ENCODE measurements at regions not wholly inside any gene's neighbourhood (a gene's known extent, or its start where the extent isn't known, plus 50 kb on each side); places are given as distances from the start of the nearest gene placed in this dataset.
"Not testable (repeated sequence)": the region's sequence is repeated elsewhere in the genome, so short reads cannot be mapped to it uniquely, and the experiment has no call there.

DNA sequence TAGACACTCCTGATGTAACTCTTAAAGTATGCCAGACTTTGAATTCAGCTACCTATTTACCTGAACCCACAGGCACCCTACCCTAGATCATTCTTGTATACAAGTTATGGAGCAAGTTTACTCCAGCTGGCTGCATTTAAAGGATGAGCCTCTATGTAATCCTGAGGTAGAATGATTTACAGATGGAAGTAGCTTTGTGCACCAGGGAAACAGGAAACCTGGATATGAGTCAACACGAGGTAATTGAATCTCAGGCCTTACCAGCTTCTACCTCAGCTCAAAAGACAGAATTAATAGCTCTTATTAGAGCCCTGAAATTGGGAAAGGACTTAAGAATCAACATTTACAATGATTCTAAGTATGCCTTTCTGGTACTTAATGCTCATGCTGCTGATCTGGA lies 119.8 kb downstream of the AGTR2 start:
- Histone ChIP-seq H3K27ac (ENCODE audit: low read length) (no peak overlapping the region), H3K4me3 (ENCODE audit: low read depth in 1 of 2, low read length in 2 of 2) (no peak overlapping the region), H3K36me3 (ENCODE audit: control insufficient read depth in 1 of 2, insufficient read depth in 2 of 2, low read length in 2 of 2) (no peaks in the 10 kb centered on the region), H3K27me3 (ENCODE audit: low read depth, low read length) (no peaks in the 10 kb centered on the region), H3K4me1 (ENCODE audit: control insufficient read depth in 1 of 2, insufficient read depth in 2 of 2, low read length in 2 of 2) (no peaks in the 10 kb centered on the region), H3K9me3 (ENCODE audit: control insufficient read depth in 1 of 2, low read length in 2 of 2) (no peaks in the 10 kb centered on the region)

DNA sequence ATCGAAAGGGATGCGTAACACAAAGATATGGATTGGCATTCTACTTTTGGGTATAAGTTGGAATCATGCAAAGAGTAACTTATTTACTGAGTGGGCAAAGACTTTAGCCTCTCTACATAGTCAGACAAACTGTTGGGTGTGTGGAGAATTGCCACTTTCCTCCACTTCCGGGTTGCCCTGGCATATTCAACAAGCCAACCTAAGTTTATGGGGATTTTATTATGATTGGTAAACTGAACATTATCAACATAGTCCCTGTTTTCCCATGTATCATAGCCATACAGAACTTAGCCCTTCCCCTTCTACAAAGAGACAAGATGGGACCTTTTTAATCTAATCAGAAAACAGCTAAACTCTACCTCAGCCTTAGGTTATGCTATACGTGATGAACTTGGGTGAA lies 121.6 kb downstream of the AGTR2 start:
- no peak overlapping the region for H3K27ac ChIP-seq (ENCODE audit: low read length)
- no peaks in the 10 kb centered on the region for H3K27me3 ChIP-seq (ENCODE audit: low read depth, low read length)
- no peaks in the 10 kb centered on the region for H3K36me3 ChIP-seq (ENCODE audit: control insufficient read depth in 1 of 2, insufficient read depth in 2 of 2, low read length in 2 of 2)
- no peaks in the 10 kb centered on the region for H3K9me3 ChIP-seq (ENCODE audit: control insufficient read depth in 1 of 2, low read length in 2 of 2)
- no peak overlapping the region for H3K4me3 ChIP-seq (ENCODE audit: low read depth in 1 of 2, low read length in 2 of 2)
- no peaks in the 10 kb centered on the region for H3K4me1 ChIP-seq (ENCODE audit: control insufficient read depth in 1 of 2, insufficient read depth in 2 of 2, low read length in 2 of 2)

DNA sequence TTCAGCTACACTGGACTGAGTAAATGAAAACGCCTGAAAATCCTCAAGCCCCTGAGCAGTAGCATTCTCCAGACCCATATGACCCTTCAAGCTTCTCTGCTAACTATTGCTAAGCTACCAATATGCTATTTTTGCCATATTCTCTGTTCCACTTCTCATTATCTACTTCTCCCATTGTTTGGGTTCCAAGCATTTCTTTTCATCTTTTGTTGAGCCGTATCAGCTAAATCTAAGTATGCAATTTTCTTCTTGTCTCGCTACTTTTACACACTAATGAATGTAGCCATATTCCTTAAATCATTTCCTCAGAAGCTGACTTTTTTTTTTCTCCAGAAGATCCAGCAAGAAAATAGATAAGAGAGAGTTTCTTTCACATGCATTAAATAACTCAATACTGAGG lies 128.4 kb downstream of the AGTR2 start:
- Histone ChIP-seq H3K4me1 (ENCODE audit: control insufficient read depth in 1 of 2, insufficient read depth in 2 of 2, low read length in 2 of 2) (no peaks in the 10 kb centered on the region), H3K9me3 (ENCODE audit: control insufficient read depth in 1 of 2, low read length in 2 of 2) (no peaks in the 10 kb centered on the region), H3K27ac (ENCODE audit: low read length) (no peak overlapping the region), H3K4me3 (ENCODE audit: low read depth in 1 of 2, low read length in 2 of 2) (no peak overlapping the region), H3K27me3 (ENCODE audit: low read depth, low read length) (no peaks in the 10 kb centered on the region), H3K36me3 (ENCODE audit: control insufficient read depth in 1 of 2, insufficient read depth in 2 of 2, low read length in 2 of 2) (no peaks in the 10 kb centered on the region)

DNA sequence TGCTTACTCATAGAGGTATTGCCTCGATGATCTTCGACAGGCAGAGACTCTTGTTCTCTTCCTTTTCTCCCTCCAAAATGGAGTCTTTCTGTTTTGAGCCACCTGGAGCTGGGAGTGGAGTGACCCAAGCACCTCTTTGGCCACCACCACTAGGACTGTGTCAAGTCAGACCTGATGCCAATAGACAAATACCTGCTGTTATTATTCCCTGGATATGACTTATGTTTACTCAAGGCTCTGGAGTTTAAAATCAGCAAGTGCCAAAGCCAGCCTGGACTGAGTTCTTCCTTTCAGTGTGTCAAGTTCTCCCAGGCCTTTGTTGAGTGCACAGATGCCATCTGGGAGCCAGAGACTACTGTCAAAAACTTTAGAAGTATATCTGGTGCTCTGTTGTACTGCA lies 130.2 kb upstream of the SLC6A14 start:
- no peaks in the 10 kb centered on the region for H3K4me1 ChIP-seq (ENCODE audit: control insufficient read depth in 1 of 2, insufficient read depth in 2 of 2, low read length in 2 of 2)
- H3K36me3 ChIP-seq (ENCODE audit: control insufficient read depth in 1 of 2, insufficient read depth in 2 of 2, low read length in 2 of 2) = no peaks in the 10 kb centered on the region
- no peaks in the 10 kb centered on the region for H3K9me3 ChIP-seq (ENCODE audit: control insufficient read depth in 1 of 2, low read length in 2 of 2)
- H3K27ac ChIP-seq (ENCODE audit: low read length) = no peak overlapping the region
- H3K4me3 ChIP-seq (ENCODE audit: low read depth in 1 of 2, low read length in 2 of 2) = no peak overlapping the region
- no peaks in the 10 kb centered on the region for H3K27me3 ChIP-seq (ENCODE audit: low read depth, low read length)

DNA sequence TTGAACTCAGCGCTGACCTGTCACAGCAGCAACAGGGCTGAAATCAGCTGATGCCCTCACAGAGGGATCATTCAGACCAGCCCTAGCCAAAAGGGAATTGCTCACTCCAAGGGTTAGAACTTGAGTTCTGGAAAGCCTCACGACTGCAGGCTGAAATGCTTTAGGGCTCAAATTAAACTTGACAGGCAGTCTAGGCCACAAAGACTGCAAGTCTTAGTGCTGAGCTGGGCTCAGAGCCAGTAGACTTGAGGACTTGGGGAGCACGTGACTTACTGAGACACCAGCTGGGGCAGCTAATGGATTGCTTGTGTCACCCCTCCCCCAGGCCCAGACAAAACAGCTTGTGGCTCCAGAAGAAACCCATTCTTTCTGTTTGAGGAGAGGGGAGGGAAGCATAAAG lies 119.0 kb upstream of the SLC6A14 start:
- H3K9me3 ChIP-seq (ENCODE audit: control insufficient read depth in 1 of 2, low read length in 2 of 2) = no peaks in the 10 kb centered on the region
- peaks cover 0 to 7% of the 10 kb centered on the region in 2 donors for H3K4me1 ChIP-seq (ENCODE audit: control insufficient read depth in 1 of 2, insufficient read depth in 2 of 2, low read length in 2 of 2)
- no peaks in the 10 kb centered on the region for H3K36me3 ChIP-seq (ENCODE audit: control insufficient read depth in 1 of 2, insufficient read depth in 2 of 2, low read length in 2 of 2)
- no peaks in the 10 kb centered on the region for H3K27me3 ChIP-seq (ENCODE audit: low read depth, low read length)
- no peak overlapping the region for H3K4me3 ChIP-seq (ENCODE audit: low read depth in 1 of 2, low read length in 2 of 2)
- H3K27ac ChIP-seq (ENCODE audit: low read length) = no peak overlapping the region

DNA sequence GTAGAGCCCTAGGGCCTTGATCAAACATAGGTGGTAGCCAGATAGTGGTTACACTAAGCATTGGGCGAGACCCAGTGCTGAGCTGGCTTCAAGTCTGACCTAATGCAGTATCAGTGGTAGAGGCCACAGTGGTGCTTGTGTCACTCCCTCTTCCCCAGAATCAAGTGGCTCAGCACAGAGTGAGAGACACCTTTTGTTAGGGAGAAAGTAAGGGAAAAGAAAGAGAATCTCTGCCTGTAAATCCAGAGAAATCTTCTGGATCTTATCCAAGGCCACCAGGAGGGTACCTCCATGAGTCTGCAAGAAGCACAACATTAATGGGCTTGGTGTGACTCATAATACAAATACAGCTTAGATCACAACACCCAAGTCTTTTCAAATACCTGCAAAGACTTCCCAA lies 117.7 kb upstream of the SLC6A14 start:
- Histone ChIP-seq H3K27me3 (ENCODE audit: low read depth, low read length) (no peaks in the 10 kb centered on the region), H3K9me3 (ENCODE audit: control insufficient read depth in 1 of 2, low read length in 2 of 2) (no peaks in the 10 kb centered on the region)

DNA sequence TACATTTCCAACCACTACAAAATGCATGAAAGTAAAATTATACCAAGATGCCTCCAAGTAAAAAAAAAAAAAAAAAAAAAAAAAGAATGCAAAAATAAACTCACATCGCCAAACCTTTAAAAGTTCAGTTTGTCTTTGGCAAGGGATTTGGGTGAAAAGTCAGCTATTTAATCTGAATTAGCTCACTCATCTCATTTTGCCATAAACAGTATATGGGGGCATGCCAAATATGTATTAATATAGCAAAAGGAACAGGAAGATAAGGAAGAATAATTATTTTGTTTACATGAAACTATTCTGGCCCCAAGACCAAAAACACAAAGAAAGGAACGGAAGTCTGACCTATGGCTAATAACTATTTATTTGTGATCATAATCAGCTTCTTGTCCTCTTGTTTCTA lies 114.7 kb upstream of the SLC6A14 start:
- Histone ChIP-seq H3K4me3 (ENCODE audit: low read depth in 1 of 2, low read length in 2 of 2) (no peak overlapping the region), H3K36me3 (ENCODE audit: control insufficient read depth in 1 of 2, insufficient read depth in 2 of 2, low read length in 2 of 2) (no peaks in the 10 kb centered on the region), H3K4me1 (ENCODE audit: control insufficient read depth in 1 of 2, insufficient read depth in 2 of 2, low read length in 2 of 2) (peaks cover 0 to 7% of the 10 kb centered on the region in 2 donors), H3K9me3 (ENCODE audit: control insufficient read depth in 1 of 2, low read length in 2 of 2) (no peaks in the 10 kb centered on the region), H3K27ac (ENCODE audit: low read length) (no peak overlapping the region), H3K27me3 (ENCODE audit: low read depth, low read length) (no peaks in the 10 kb centered on the region)

More for the DNA sequence above, 117.7 kb upstream of the SLC6A14 start:
- Histone ChIP-seq H3K4me3 (ENCODE audit: low read depth in 1 of 2, low read length in 2 of 2) (no peak overlapping the region), H3K4me1 (ENCODE audit: control insufficient read depth in 1 of 2, insufficient read depth in 2 of 2, low read length in 2 of 2) (peaks cover 0 to 7% of the 10 kb centered on the region in 2 donors), H3K36me3 (ENCODE audit: control insufficient read depth in 1 of 2, insufficient read depth in 2 of 2, low read length in 2 of 2) (no peaks in the 10 kb centered on the region), H3K27ac (ENCODE audit: low read length) (no peak overlapping the region)

DNA sequence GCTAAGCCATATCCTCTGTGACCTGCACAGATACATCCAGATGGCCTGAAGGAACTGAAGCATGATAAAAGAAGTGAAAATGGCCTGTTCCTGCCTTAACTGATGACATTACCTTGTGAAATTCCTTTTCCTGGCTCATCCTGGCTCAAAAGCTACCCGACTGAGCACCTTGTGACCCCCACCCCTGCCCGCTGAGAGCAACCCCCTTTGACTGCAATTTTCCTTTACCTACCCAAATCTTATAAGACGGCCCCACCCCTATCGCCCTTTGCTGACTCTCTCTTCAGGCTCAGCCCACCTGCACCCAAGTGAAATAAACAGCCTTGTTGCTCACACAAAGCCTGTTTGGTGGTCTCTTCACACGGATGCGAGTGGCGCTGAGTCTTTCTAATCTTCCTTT lies 104.4 kb upstream of the SLC6A14 start:
- H3K27me3 ChIP-seq (ENCODE audit: low read depth, low read length); H3K36me3 ChIP-seq (ENCODE audit: control insufficient read depth in 1 of 2, insufficient read depth in 2 of 2, low read length in 2 of 2); H3K4me1 ChIP-seq (ENCODE audit: control insufficient read depth in 1 of 2, insufficient read depth in 2 of 2, low read length in 2 of 2); H3K9me3 ChIP-seq (ENCODE audit: control insufficient read depth in 1 of 2, low read length in 2 of 2); H3K27ac ChIP-seq (ENCODE audit: low read length); H3K4me3 ChIP-seq (ENCODE audit: low read depth in 1 of 2, low read length in 2 of 2): not testable (repeated sequence)

DNA sequence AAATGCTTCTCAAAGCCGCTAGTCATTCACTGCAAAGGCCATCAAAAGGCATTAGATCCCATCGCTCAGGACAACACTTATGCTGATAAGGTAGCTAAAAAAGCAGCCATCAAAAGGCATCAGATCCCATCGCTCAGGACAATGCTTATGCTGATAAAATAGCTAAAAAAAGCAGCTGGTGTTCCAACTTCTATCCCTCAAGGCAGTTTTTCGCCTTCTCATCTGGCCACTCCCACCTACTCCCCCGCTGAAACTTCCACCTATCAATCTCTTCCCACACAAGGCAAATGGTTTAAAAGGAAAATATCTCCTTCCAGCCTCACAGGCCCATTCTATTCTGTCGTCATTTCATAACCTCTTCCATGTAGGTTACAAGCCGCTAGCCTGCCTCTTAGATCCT lies 101.6 kb upstream of the SLC6A14 start:
- not testable (repeated sequence) for H3K9me3 ChIP-seq (ENCODE audit: control insufficient read depth in 1 of 2, low read length in 2 of 2); H3K27ac ChIP-seq (ENCODE audit: low read length); H3K36me3 ChIP-seq (ENCODE audit: control insufficient read depth in 1 of 2, insufficient read depth in 2 of 2, low read length in 2 of 2); H3K4me1 ChIP-seq (ENCODE audit: control insufficient read depth in 1 of 2, insufficient read depth in 2 of 2, low read length in 2 of 2); H3K4me3 ChIP-seq (ENCODE audit: low read depth in 1 of 2, low read length in 2 of 2); H3K27me3 ChIP-seq (ENCODE audit: low read depth, low read length)

DNA sequence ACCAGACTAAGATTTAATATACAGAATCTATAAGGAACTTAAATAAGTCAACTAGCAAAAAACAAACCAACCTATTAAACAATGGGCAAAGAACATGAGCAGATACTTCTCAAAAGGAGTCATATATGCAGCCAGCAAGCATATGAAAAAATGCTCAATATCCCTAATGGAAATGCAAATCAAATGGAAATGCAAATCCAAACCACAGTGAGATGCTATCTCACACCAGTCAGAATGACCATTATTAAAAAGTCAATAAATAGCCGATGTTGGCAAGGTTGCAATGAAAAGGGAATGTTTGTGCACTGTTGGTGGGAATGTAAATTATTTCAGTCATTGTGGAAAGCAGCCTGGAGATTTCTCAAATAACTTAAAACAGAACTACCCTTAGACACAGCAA lies 97.0 kb upstream of the SLC6A14 start:
- no peaks in the 10 kb centered on the region for H3K36me3 ChIP-seq (ENCODE audit: control insufficient read depth in 1 of 2, insufficient read depth in 2 of 2, low read length in 2 of 2)
- H3K9me3 ChIP-seq (ENCODE audit: control insufficient read depth in 1 of 2, low read length in 2 of 2) = no peaks in the 10 kb centered on the region
- H3K4me3 ChIP-seq (ENCODE audit: low read depth in 1 of 2, low read length in 2 of 2) = no peak overlapping the region
- no peak overlapping the region for H3K27ac ChIP-seq (ENCODE audit: low read length)
- no peaks in the 10 kb centered on the region for H3K27me3 ChIP-seq (ENCODE audit: low read depth, low read length)
- no peaks in the 10 kb centered on the region for H3K4me1 ChIP-seq (ENCODE audit: control insufficient read depth in 1 of 2, insufficient read depth in 2 of 2, low read length in 2 of 2)

DNA sequence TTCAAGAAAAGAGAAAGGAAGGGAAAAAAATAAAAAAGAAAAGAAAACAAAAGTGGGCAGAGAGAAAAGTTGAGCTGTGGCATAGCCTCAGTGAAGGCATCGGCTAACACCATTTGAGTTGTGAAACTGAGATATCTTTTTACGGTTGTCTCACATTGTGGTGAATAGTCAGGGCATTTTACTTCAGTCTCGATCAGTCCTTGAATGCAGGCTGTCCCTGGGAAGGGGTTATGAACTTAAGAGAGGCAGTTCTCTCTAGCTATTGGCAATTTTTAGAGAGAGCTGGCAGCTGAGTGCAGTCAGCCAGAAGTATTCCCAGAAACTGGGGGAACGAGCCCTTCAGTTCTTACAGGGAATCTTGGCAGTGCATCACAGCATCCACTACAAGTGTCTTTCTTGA lies 93.5 kb upstream of the SLC6A14 start:
- Histone ChIP-seq H3K9me3 (ENCODE audit: control insufficient read depth in 1 of 2, low read length in 2 of 2) (no peaks in the 10 kb centered on the region), H3K36me3 (ENCODE audit: control insufficient read depth in 1 of 2, insufficient read depth in 2 of 2, low read length in 2 of 2) (no peaks in the 10 kb centered on the region), H3K27me3 (ENCODE audit: low read depth, low read length) (no peaks in the 10 kb centered on the region), H3K4me3 (ENCODE audit: low read depth in 1 of 2, low read length in 2 of 2) (no peak overlapping the region), H3K4me1 (ENCODE audit: control insufficient read depth in 1 of 2, insufficient read depth in 2 of 2, low read length in 2 of 2) (no peaks in the 10 kb centered on the region), H3K27ac (ENCODE audit: low read length) (no peak overlapping the region)

DNA sequence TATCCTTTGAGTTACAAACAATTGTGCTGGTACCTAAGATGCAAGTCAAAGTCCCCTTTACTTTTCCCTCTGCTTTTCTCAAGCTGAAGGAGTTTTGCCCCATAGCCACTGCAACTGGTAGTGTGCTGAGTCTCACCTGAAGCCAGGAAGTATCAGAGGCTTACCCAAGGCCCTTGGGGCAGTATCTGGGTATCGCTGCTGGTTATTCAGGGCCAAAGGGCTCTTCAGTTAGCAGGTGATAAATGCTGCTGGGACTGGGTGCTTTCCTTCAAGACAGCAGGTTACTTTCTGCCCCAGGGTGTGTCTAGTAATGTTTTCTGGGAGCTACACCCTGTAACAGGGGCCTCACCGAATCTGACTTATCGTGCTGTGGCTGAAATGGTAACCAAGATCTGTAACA lies 90.4 kb upstream of the SLC6A14 start:
- Histone ChIP-seq H3K27me3 (ENCODE audit: low read depth, low read length) (no peaks in the 10 kb centered on the region), H3K4me1 (ENCODE audit: control insufficient read depth in 1 of 2, insufficient read depth in 2 of 2, low read length in 2 of 2) (no peaks in the 10 kb centered on the region), H3K36me3 (ENCODE audit: control insufficient read depth in 1 of 2, insufficient read depth in 2 of 2, low read length in 2 of 2) (no peaks in the 10 kb centered on the region), H3K4me3 (ENCODE audit: low read depth in 1 of 2, low read length in 2 of 2) (no peak overlapping the region), H3K27ac (ENCODE audit: low read length) (no peak overlapping the region), H3K9me3 (ENCODE audit: control insufficient read depth in 1 of 2, low read length in 2 of 2) (no peaks in the 10 kb centered on the region)
